ENCODE measurements at regions not wholly inside any gene's neighbourhood (a gene's known extent, or its start where the extent isn't known, plus 50 kb on each side); places are given as distances from the start of the nearest gene placed in this dataset.

GRCh38 chr5:18101532-18101931, 467.3 kb downstream of the TAF11L14 start:
- intact Hi-C loops (cut with DNase I) = no loop called here
- DNase-seq (no peak), ATAC-seq (no peak)
- no peaks in the 10 kb centered on the region for H3K4me1 ChIP-seq
- H3K36me3 ChIP-seq (replicated peaks in 1 of 2; ENCODE audit: insufficient read depth in 1 of 2, low read depth in 2 of 2) = no peaks in the 10 kb centered on the region
- no peak overlapping the region for H3K27ac ChIP-seq
- H3K9me3 ChIP-seq = no peaks in the 10 kb centered on the region
- TF ChIP-seq CTCF (IDR thresholded peaks at IDR 0.05) (no peak), POLR2A (IDR thresholded peaks at IDR 0.05) (no peak)
- H3K4me3 ChIP-seq = no peak overlapping the region
- H3K27me3 ChIP-seq = no peaks in the 10 kb centered on the region

DNA sequence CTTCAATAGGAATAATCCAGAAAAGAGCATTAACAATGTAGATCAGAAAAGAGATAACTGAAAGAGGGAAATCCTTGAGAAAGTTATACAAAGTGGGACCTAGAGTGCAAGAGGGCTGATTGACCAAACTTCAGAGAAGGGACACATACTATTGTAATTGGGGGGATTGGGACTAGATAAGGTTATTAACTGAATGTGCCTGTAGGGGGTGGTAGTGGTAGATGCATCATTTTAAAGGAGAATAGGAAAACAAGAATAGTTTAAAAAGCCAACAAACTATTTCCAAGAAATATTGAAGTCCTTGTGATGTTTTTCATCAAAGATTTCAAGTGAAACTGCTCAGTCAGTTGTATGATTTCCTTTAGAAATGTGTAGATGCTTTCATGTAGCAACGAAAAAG, 468.5 kb downstream of the TAF11L14 start:
- TF ChIP-seq POLR2A (IDR thresholded peaks at IDR 0.05) (no peak), CTCF (IDR thresholded peaks at IDR 0.05) (no peak)
- Histone ChIP-seq H3K9me3 (no peaks in the 10 kb centered on the region), H3K27me3 (no peaks in the 10 kb centered on the region), H3K27ac (no peak overlapping the region), H3K4me1 (no peaks in the 10 kb centered on the region), H3K4me3 (no peak overlapping the region), H3K36me3 (replicated peaks in 1 of 2; ENCODE audit: insufficient read depth in 1 of 2, low read depth in 2 of 2) (no peaks in the 10 kb centered on the region)
- intact Hi-C loops (cut with DNase I) = no loop called here
- WGBS, 2 donors = 27 to 28% methylated on average over 1 of the region's 1 CpG
- DNase-seq = no peak
- no peak for ATAC-seq

DNA sequence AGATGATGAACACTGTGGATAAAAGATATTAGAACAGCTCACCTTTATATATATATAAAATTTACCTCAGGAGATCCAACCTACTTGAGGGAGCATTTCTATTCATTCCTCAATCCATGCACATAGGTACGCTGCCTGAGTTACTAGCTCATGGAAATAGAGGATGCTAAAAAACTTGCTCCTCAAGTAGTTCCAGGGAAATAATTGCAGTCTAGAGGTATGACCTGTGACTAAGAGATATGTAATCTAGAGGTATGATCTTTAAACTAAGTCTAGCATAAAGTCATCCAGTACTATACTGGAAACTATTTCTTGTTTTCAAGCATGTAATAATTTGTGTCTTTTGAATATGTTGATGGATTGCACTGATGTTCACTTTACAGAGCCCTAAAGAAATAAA, 471.2 kb downstream of the TAF11L14 start:
- no peak overlapping the region for H3K4me3 ChIP-seq
- no peaks in the 10 kb centered on the region for H3K9me3 ChIP-seq
- H3K27ac ChIP-seq = no peak overlapping the region
- no peaks in the 10 kb centered on the region for H3K27me3 ChIP-seq
- no peak for DNase-seq
- ATAC-seq = no peak
- 82 to 83% methylated on average over 1 of the region's 1 CpG for WGBS, 2 donors
- no peaks in the 10 kb centered on the region for H3K4me1 ChIP-seq
- intact Hi-C loops (cut with DNase I) = no loop called here
- no peaks in the 10 kb centered on the region for H3K36me3 ChIP-seq (replicated peaks in 1 of 2; ENCODE audit: insufficient read depth in 1 of 2, low read depth in 2 of 2)
- TF ChIP-seq CTCF (IDR thresholded peaks at IDR 0.05) = no peak

GRCh38 chr5:18111906-18112465, 477.7 kb downstream of the TAF11L14 start:
- TF ChIP-seq POLR2A (IDR thresholded peaks at IDR 0.05) = no peak
- TF ChIP-seq CTCF (IDR thresholded peaks at IDR 0.05) = no peak
- no peaks in the 10 kb centered on the region for H3K27me3 ChIP-seq
- H3K36me3 ChIP-seq (replicated peaks in 1 of 2; ENCODE audit: insufficient read depth in 1 of 2, low read depth in 2 of 2) = no peaks in the 10 kb centered on the region
- WGBS, 2 donors = 37 to 54% methylated on average over 5 of the region's 5 CpGs
- no peak for DNase-seq
- H3K27ac ChIP-seq = no peak overlapping the region
- no peak for ATAC-seq
- intact Hi-C loops (cut with DNase I) = no loop called here
- H3K9me3 ChIP-seq = no peaks in the 10 kb centered on the region
- no peak overlapping the region for H3K4me3 ChIP-seq
- no peaks in the 10 kb centered on the region for H3K4me1 ChIP-seq

GRCh38 chr5:18113721-18114120, 479.5 kb downstream of the TAF11L14 start:
- Histone ChIP-seq H3K27ac (no peak overlapping the region), H3K27me3 (no peaks in the 10 kb centered on the region), H3K4me1 (no peaks in the 10 kb centered on the region), H3K4me3 (no peak overlapping the region), H3K9me3 (no peaks in the 10 kb centered on the region), H3K36me3 (replicated peaks in 1 of 2; ENCODE audit: insufficient read depth in 1 of 2, low read depth in 2 of 2) (no peaks in the 10 kb centered on the region)
- DNase-seq (no peak), ATAC-seq (no peak)
- 49 to 60% methylated on average over 3 of the region's 3 CpGs for WGBS, 2 donors
- no peak for TF ChIP-seq POLR2A (IDR thresholded peaks at IDR 0.05)
- peak in 1 of 7 experiments; percentile 17 for TF ChIP-seq CTCF (IDR thresholded peaks at IDR 0.05)
- intact Hi-C loops (cut with DNase I) = no loop called here

All from body of pancreas (tissue), 4 donors.